Activated naive CD4-positive, alpha-beta T cell treated with anti-CD3 and anti-CD28 coated beads, Interleukin-2, amount 50 U/mL, for 24 hours (primary cell): ENCODE measurements at regions not wholly inside any gene's neighbourhood (a gene's known extent, or its start where the extent isn't known, plus 50 kb on each side); places are given as distances from the start of the nearest gene placed in this dataset.
"Not testable (repeated sequence)": the region's sequence is repeated elsewhere in the genome, so short reads cannot be mapped to it uniquely, and the experiment has no call there.

Experiments used
- H3K27ac Mint-ChIP-seq: one replicate; pipeline ENCODE4 v1.8.0; 2021; ENCODE audit warnings: mild to moderate bottlenecking, mixed read lengths
- H3K27me3 Mint-ChIP-seq: one replicate; pipeline ENCODE4 v1.8.0; 2021; ENCODE audit warnings: mixed read lengths
- H3K36me3 Mint-ChIP-seq: one replicate; pipeline ENCODE4 v1.8.0; 2021; ENCODE audit warnings: mixed read lengths
- H3K4me1 Mint-ChIP-seq: one replicate; pipeline ENCODE4 v1.8.0; 2021; ENCODE audit warnings: mixed read lengths
- H3K4me3 Mint-ChIP-seq: one replicate; pipeline ENCODE4 v1.8.0; 2021; ENCODE audit warnings: mild to moderate bottlenecking, mixed read lengths
- H3K9me3 Mint-ChIP-seq: one replicate; pipeline ENCODE4 v1.8.0; 2021; ENCODE audit warnings: mixed read lengths

GRCh38 chr4:13988353-13989305 is 361.1 kb upstream of the BOD1L1 start:
- H3K9me3 Mint-ChIP-seq: no peaks in the 10 kb centered on the region

GRCh38 chr4:13989501-13989900 is 362.0 kb upstream of the BOD1L1 start:
- Mint-ChIP-seq H3K4me3 (no peak overlapping the region), H3K27me3 (peaks cover 2% of the 10 kb centered on the region), H3K36me3 (no peaks in the 10 kb centered on the region), H3K4me1 (no peaks in the 10 kb centered on the region), H3K27ac (no peak overlapping the region), H3K9me3 (no peaks in the 10 kb centered on the region)

More at GRCh38 chr4:13988353-13989305, 361.1 kb upstream of the BOD1L1 start:
- Mint-ChIP-seq H3K27ac (no peak overlapping the region), H3K36me3 (no peaks in the 10 kb centered on the region), H3K4me1 (no peaks in the 10 kb centered on the region), H3K27me3 (peaks cover 2% of the 10 kb centered on the region), H3K4me3 (no peak overlapping the region)

DNA sequence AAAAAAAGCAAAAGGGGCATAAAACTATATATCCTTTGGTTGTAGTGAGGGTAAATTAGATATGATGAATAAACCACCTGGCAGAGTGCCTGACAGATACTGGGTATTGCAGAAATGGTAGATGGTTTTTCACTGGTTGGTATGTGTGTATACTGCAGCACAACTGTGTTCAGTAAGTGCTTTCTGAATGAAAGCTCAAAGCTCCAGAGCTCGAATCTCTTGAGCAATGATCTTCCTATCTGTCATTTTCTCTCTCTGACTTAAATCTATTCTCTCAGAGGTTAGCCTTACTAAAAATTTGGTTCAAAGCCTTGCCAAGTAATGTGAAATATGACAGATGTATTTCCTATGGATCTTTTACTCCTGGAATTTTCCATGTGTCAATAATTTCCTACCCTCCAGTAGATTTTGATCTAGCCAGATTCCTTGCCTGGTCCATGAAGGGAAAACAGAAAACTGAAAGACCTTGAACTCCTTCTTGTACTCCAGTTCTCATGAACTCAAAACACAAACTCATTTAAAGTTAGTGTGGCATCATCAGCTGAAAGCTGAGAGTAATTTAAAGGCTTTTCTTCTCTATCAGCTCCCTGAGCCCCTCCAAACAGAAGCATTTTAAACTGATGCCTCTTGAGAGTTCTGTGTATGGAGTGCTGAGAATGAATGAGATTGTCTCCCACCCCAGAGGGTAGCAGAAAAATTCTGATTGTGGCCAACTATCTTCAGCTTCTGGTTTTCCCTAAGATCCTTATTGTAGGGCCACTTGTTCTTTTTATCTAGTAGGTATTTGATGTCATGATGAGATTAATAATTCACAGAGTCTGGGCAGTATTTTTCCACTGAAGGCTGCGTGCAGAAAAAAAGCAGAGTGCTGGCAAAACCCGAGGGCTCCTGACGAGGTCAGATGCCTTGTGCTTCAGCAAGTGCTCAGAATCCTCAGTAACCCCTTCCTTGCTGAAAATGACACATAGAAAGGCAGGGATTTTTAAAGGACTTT is 363.4 kb upstream of the BOD1L1 start:
- H3K4me1 Mint-ChIP-seq: no peaks in the 10 kb centered on the region
- no peaks in the 10 kb centered on the region for H3K36me3 Mint-ChIP-seq

GRCh38 chr4:13992041-13992440 is 364.5 kb upstream of the BOD1L1 start:
- Mint-ChIP-seq H3K27me3 (peaks cover 2% of the 10 kb centered on the region), H3K9me3 (no peaks in the 10 kb centered on the region), H3K27ac (no peak overlapping the region), H3K36me3 (no peaks in the 10 kb centered on the region), H3K4me1 (no peaks in the 10 kb centered on the region), H3K4me3 (no peak overlapping the region)

More for the DNA sequence above, 363.4 kb upstream of the BOD1L1 start:
- H3K4me3 Mint-ChIP-seq: no peak overlapping the region
- peaks cover 2% of the 10 kb centered on the region for H3K27me3 Mint-ChIP-seq
- no peak overlapping the region for H3K27ac Mint-ChIP-seq
- no peaks in the 10 kb centered on the region for H3K9me3 Mint-ChIP-seq

GRCh38 chr4:13992975-13993520 is 365.5 kb upstream of the BOD1L1 start:
- Mint-ChIP-seq H3K27me3 (peaks cover 3% of the 10 kb centered on the region), H3K4me3 (no peak overlapping the region), H3K27ac (no peak overlapping the region), H3K9me3 (no peaks in the 10 kb centered on the region), H3K4me1 (no peaks in the 10 kb centered on the region), H3K36me3 (no peaks in the 10 kb centered on the region)

DNA sequence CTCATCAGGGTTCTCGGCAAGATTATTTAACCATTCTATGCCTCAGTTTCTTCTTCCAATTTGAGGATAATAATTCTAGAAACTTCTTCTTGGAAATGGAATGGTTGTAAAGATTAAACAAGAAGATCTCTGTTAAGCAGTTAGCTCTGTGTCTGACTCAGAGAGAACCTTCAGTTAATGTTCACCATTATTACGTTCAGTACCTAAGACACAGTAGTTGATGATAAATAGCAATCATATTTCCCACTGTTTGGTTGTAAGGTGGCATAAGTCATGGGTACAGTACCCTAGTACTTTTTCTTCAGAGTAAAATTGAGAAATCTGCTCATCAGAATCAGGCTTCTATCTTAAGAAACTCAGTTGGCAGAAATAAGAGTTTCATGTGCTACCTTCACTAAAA is 366.5 kb upstream of the BOD1L1 start:
- H3K9me3 Mint-ChIP-seq: no peaks in the 10 kb centered on the region

DNA sequence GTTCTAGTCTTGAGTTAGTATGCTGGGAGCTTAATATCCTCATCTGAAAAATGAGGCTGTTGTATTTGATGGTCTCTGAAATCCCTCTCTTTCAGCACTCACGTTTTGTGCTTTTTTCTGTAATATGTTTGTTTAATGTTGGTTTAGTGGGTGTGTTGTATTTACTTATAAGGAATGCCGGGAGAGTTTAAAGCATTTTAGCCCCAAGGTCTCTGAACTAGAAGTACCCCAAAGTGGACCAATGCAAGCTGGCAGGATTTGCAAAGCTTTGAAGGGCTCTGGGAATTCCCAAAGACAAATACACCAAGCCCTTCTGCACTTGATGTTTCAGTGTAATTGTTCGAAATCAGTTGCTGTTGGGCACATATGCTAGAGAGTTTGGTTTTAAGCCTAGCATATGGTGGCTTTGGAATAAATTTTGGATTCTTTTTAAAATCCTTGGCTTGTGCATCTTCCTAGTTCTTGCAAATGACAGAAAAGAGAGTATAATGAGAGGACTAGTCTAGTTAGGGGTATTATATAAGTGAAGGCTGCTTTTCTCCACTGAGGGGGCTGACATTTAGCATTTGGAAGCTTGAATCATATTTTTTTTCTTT is 371.4 kb upstream of the BOD1L1 start:
- Mint-ChIP-seq H3K4me1 (no peaks in the 10 kb centered on the region), H3K36me3 (no peaks in the 10 kb centered on the region), H3K27me3 (peaks cover 1% of the 10 kb centered on the region), H3K9me3 (peaks cover 25% of the 10 kb centered on the region), H3K27ac (no peak overlapping the region), H3K4me3 (no peak overlapping the region)

More for the DNA sequence above, 366.5 kb upstream of the BOD1L1 start:
- no peak overlapping the region for H3K27ac Mint-ChIP-seq
- no peaks in the 10 kb centered on the region for H3K36me3 Mint-ChIP-seq
- no peaks in the 10 kb centered on the region for H3K4me1 Mint-ChIP-seq
- H3K27me3 Mint-ChIP-seq: peaks cover 1% of the 10 kb centered on the region
- H3K4me3 Mint-ChIP-seq: no peak overlapping the region

GRCh38 chr4:14000091-14000814 is 372.7 kb upstream of the BOD1L1 start:
- Mint-ChIP-seq H3K4me1 (no peaks in the 10 kb centered on the region), H3K4me3 (no peak overlapping the region), H3K27ac (no peak overlapping the region), H3K9me3 (peaks cover 27% of the 10 kb centered on the region), H3K27me3 (peaks cover 1% of the 10 kb centered on the region), H3K36me3 (no peaks in the 10 kb centered on the region)

- not testable (repeated sequence) for H3K36me3 Mint-ChIP-seq, H3K27me3 Mint-ChIP-seq, H3K4me1 Mint-ChIP-seq, H3K27ac Mint-ChIP-seq, H3K4me3 Mint-ChIP-seq
- peaks cover 27% of the 10 kb centered on the region for H3K9me3 Mint-ChIP-seq
These were observed 374.8 kb upstream of the BOD1L1 start for GRCh38 chr4:14002331-14002730.

- Mint-ChIP-seq H3K9me3 (peaks cover 7% of the 10 kb centered on the region), H3K27ac (no peak overlapping the region), H3K36me3 (no peaks in the 10 kb centered on the region), H3K4me3 (no peak overlapping the region), H3K4me1 (no peaks in the 10 kb centered on the region), H3K27me3 (no peaks in the 10 kb centered on the region)
These were observed 381.0 kb upstream of the BOD1L1 start for GRCh38 chr4:14008494-14008893.

GRCh38 chr4:14018191-14018853 is 390.8 kb upstream of the BOD1L1 start:
- no peaks in the 10 kb centered on the region for H3K36me3 Mint-ChIP-seq
- H3K9me3 Mint-ChIP-seq: peaks cover 5% of the 10 kb centered on the region
- H3K27ac Mint-ChIP-seq: no peak overlapping the region
- peaks cover 2% of the 10 kb centered on the region for H3K27me3 Mint-ChIP-seq
- no peak overlapping the region for H3K4me3 Mint-ChIP-seq
- H3K4me1 Mint-ChIP-seq: no peaks in the 10 kb centered on the region

DNA sequence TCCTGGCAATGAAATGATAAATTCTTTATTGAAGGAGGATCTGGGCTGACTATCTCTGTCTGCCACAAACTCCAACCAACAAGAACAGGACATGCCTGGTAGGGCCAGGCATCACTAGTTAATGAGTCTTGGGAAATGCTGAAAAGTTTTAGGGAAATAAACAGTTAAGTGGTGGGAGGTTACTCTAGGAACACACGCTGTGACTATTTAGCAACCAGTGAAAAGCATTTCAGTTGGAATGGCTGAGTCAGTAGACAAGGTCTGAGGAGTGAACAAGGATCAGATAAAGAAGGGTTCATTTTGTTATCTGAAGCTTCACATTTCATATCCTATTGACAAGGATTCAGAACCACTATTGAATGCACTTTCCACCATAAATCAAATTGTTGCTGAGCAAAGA is 394.9 kb upstream of the BOD1L1 start:
- H3K27ac Mint-ChIP-seq: no peak overlapping the region
- H3K27me3 Mint-ChIP-seq: peaks cover 2% of the 10 kb centered on the region
- no peak overlapping the region for H3K4me3 Mint-ChIP-seq
- no peaks in the 10 kb centered on the region for H3K9me3 Mint-ChIP-seq
- H3K36me3 Mint-ChIP-seq: no peaks in the 10 kb centered on the region
- no peaks in the 10 kb centered on the region for H3K4me1 Mint-ChIP-seq

DNA sequence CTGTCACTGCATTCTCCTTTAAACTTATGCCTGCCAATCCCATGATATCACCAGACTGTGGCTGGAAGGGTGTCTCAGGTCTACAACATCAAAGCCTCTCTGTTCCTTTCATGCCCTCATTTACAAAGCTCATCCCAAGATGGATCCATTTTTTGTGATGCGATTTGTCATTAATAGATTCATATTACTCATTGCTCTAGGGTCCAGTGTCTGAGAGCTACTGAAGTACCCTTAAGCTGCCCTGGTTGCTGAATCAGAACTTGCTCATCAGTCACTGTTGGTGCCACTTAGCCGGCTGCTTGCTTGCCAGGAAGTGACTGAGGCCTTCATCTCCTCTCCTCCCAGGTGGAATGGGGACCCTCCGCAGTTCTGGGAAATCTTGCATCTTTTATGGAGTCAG is 395.5 kb upstream of the BOD1L1 start:
- no peak overlapping the region for H3K27ac Mint-ChIP-seq
- H3K4me3 Mint-ChIP-seq: no peak overlapping the region
- no peaks in the 10 kb centered on the region for H3K9me3 Mint-ChIP-seq
- H3K4me1 Mint-ChIP-seq: no peaks in the 10 kb centered on the region
- H3K36me3 Mint-ChIP-seq: no peaks in the 10 kb centered on the region
- H3K27me3 Mint-ChIP-seq: peaks cover 2% of the 10 kb centered on the region

- H3K27me3 Mint-ChIP-seq: peaks cover 2% of the 10 kb centered on the region
- no peaks in the 10 kb centered on the region for H3K36me3 Mint-ChIP-seq
- no peaks in the 10 kb centered on the region for H3K4me1 Mint-ChIP-seq
- no peaks in the 10 kb centered on the region for H3K9me3 Mint-ChIP-seq
- H3K4me3 Mint-ChIP-seq: no peak overlapping the region
- no peak overlapping the region for H3K27ac Mint-ChIP-seq
These were observed 396.4 kb upstream of the BOD1L1 start for GRCh38 chr4:14023896-14024295.
